ENCODE measurements at regions not wholly inside any gene's neighbourhood (a gene's known extent, or its start where the extent isn't known, plus 50 kb on each side); places are given as distances from the start of the nearest gene placed in this dataset.

DNA sequence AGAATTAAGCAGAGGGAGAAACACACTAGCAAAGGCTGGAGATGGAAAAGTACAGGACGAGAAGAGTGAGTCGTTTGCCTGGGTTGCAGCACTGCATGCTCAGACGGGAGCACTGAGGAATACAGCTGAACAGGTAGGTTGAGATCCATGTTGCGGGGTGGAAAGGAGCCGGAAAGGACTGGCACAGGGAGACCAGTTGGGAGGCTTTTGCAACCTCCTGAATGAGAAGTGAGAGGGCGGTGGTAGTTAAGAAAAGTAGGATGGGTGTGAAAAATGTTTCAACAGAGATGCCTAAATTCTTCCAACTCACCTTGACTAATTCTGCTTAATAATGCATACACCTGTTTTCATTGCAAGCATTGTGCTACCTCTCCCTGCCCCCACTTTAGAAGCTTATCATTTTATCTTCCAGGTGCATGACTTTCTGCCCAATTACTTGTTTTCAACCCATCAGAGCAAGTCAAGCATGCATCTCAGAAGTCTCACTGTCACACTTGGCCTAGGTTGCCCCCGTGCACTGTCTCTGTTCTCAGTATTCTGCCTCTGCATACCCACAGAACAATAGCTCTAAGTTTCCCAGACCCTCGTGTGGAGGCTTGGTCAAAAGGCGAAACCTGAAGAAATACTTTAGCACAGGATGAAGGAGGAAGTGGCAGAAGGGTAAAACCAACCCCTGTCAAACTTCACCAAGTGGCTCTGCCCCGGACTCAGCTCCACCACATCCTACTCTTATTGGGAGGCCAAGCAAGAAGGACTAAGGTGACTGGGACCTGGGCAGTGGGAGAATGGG lies 199.3 kb upstream of the BCL6 start:
- TF ChIP-seq, protein P1, sequence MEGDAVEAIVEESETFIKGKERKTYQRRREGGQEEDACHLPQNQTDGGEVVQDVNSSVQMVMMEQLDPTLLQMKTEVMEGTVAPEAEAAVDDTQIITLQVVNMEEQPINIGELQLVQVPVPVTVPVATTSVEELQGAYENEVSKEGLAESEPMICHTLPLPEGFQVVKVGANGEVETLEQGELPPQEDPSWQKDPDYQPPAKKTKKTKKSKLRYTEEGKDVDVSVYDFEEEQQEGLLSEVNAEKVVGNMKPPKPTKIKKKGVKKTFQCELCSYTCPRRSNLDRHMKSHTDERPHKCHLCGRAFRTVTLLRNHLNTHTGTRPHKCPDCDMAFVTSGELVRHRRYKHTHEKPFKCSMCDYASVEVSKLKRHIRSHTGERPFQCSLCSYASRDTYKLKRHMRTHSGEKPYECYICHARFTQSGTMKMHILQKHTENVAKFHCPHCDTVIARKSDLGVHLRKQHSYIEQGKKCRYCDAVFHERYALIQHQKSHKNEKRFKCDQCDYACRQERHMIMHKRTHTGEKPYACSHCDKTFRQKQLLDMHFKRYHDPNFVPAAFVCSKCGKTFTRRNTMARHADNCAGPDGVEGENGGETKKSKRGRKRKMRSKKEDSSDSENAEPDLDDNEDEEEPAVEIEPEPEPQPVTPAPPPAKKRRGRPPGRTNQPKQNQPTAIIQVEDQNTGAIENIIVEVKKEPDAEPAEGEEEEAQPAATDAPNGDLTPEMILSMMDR (IDR thresholded peaks at IDR 0.05), result no peak
- no peak for TF ChIP-seq POLR2A (IDR thresholded peaks at IDR 0.05)

Data from thyroid gland (tissue), 4 donors.